Spleen (tissue), 11 donors: ENCODE measurements at regions not wholly inside any gene's neighbourhood (a gene's known extent, or its start where the extent isn't known, plus 50 kb on each side); places are given as distances from the start of the nearest gene placed in this dataset.

ENCODE experiments used
- DNase-seq: peaks from one replicate; pipeline ENCODE4 v3.0.0-alpha.2; 2020
- H3K27ac ChIP-seq, 8 donors: fragments of 200-600 bp; sonication (generic) in 7 of 8; 1 replicate in 4 of 8; 2 replicates in 4 of 8; pipeline versions ENCODE4 v1.5.0 to v1.8.0; 2016 to 2021; ENCODE audit warnings: inconsistent platforms in 4 of 8, mild to moderate bottlenecking in 4 of 8, moderate library complexity in 1 of 8
- H3K27me3 ChIP-seq, 7 donors: fragments of 200-600 bp; sonication (generic) in 6 of 7; replicated peaks in 1 of 7; 1 replicate in 4 of 7; 2 replicates in 3 of 7; pipeline versions ENCODE4 v1.5.0 to v1.8.0; 2016 to 2021; ENCODE audit warnings: inconsistent platforms in 3 of 7, mild to moderate bottlenecking in 1 of 7
- H3K36me3 ChIP-seq, 6 donors: fragments of 200-600 bp; sonication (generic) in 5 of 6; 1 replicate in 4 of 6; 2 replicates in 2 of 6; pipeline versions ENCODE4 v1.5.0 to v1.8.0; 2016 to 2021; ENCODE audit warnings: inconsistent platforms in 2 of 6
- H3K4me1 ChIP-seq, 6 donors: fragments of 200-600 bp; sonication (generic) in 5 of 6; 1 replicate in 3 of 6; 2 replicates in 3 of 6; pipeline versions ENCODE4 v1.5.0 to v1.8.0; 2016 to 2021; ENCODE audit warnings: inconsistent platforms in 3 of 6
- H3K4me3 ChIP-seq, 8 donors: fragments of 200-600 bp; sonication (generic) in 7 of 8; 1 replicate in 4 of 8; 2 replicates in 4 of 8; pipeline versions ENCODE4 v1.5.0 to v1.8.0; 2016 to 2021; ENCODE audit warnings: inconsistent platforms in 4 of 8, mild to moderate bottlenecking in 4 of 8, moderate library complexity in 2 of 8
- H3K9me3 ChIP-seq, 8 donors: fragments of 200-600 bp; sonication (generic) in 7 of 8; 1 replicate in 4 of 8; 2 replicates in 4 of 8; pipeline versions ENCODE4 v1.5.0 to v1.8.0; 2016 to 2021; ENCODE audit warnings: inconsistent platforms in 4 of 8
- CTCF ChIP-seq, 11 experiments: fragments of 200-600 bp in 7 of 11; fragments of 450-650 bp in 4 of 11; sonication (generic) in 4 of 11; IDR thresholded peaks in 8 of 11; conservative IDR thresholded peaks in 3 of 11; 1 replicate in 7 of 11; 2 replicates in 4 of 11; pipeline versions ENCODE4 v1.4.0 to v1.8.0; 2016 to 2021; ENCODE audit warnings: antibody characterized with exemption in 11 of 11, inconsistent platforms in 4 of 11, mild to moderate bottlenecking in 1 of 11
- POLR2A ChIP-seq, 3 donors: fragments of 450-650 bp; IDR thresholded peaks; one replicate each; pipeline ENCODE4 v1.5.1; 2017; ENCODE audit warnings: antibody characterized with exemption in 3 of 3, mild to moderate bottlenecking in 1 of 3
- POLR2AphosphoS5 ChIP-seq, 3 donors: sonication (generic); formaldehyde crosslinking; IDR thresholded peaks; one replicate each; pipeline ENCODE4 v1.5.1; 2017; ENCODE audit warnings: antibody characterized with exemption in 3 of 3
- WGBS, 5 donors: extraction: QIAGEN DNeasy Blood & Tissue Kit in 3 of 5; methylation state at CpG; one replicate each; pipeline versions ENCODE4 v1.1.5 to v1.1.7; 2013 to 2018; 5-methylcytosine and 5-hydroxymethylcytosine counted together
- intact Hi-C: fragments of 100-400 bp; cut with DNase I; formaldehyde crosslinking; loops from one replicate; pipeline ENCODE4 v1.15.0; 2023; ENCODE audit warnings: low total_unique reads
- donor health status: healthy with polysubstance abuse.
- donor health status: DM: no; HTN: no; CAD: no; lungs with moderate emphysema.
- donor health status: DM: no; HTN: no; CAD: no.
- donor health status: Bipolar disorder and iron deficiency.
- donor health status: healthy.
- donor health status: DM: no; HTN: no; CAD: no.
- donor health status: DM: yes; HTN: yes; CAD: no.

- H3K27me3 ChIP-seq: no peaks in the 10 kb centered on the region
- H3K9me3 ChIP-seq: no peaks in the 10 kb centered on the region
- DNase-seq: no peak
- no peaks in the 10 kb centered on the region for H3K4me1 ChIP-seq
- WGBS, 5 donors: 83 to 95% (median 89%) methylated on average over 2 of the region's 2 CpGs
- H3K27ac ChIP-seq: no peak overlapping the region
- TF ChIP-seq CTCF (IDR thresholded peaks at IDR 0.05 in 8 of 11, conservative IDR thresholded peaks at IDR 0.05 in 3 of 11) (no peak), POLR2AphosphoS5 (IDR thresholded peaks at IDR 0.05) (no peak), POLR2A (IDR thresholded peaks at IDR 0.05) (no peak)
- intact Hi-C loops: no loop called here
- no peaks in the 10 kb centered on the region for H3K36me3 ChIP-seq
- H3K4me3 ChIP-seq: no peak overlapping the region
These were observed 283.9 kb downstream of the UBE3D start for GRCh38 chr6:82781620-82782204.

- TF ChIP-seq CTCF (IDR thresholded peaks at IDR 0.05 in 8 of 11, conservative IDR thresholded peaks at IDR 0.05 in 3 of 11): no peak
- no peak for TF ChIP-seq POLR2A (IDR thresholded peaks at IDR 0.05)
- Histone ChIP-seq H3K27me3 (peaks cover 0 to 6% (median 0%) of the 10 kb centered on the region in 7 donors), H3K4me3 (no peak overlapping the region), H3K4me1 (no peaks in the 10 kb centered on the region), H3K9me3 (no peaks in the 10 kb centered on the region), H3K27ac (no peak overlapping the region), H3K36me3 (no peaks in the 10 kb centered on the region)
- intact Hi-C loops: no loop called here
- no peak for DNase-seq
- 59 to 72% (median 62%) methylated on average over 6 of the region's 6 CpGs for WGBS, 5 donors
These were observed 281.9 kb downstream of the UBE3D start for GRCh38 chr6:82783587-82784236.

- WGBS, 5 donors: 70 to 89% (median 85%) methylated on average over 2 of the region's 2 CpGs
- no peak for TF ChIP-seq POLR2A (IDR thresholded peaks at IDR 0.05)
- TF ChIP-seq POLR2AphosphoS5 (IDR thresholded peaks at IDR 0.05): no peak
- no peak for TF ChIP-seq CTCF (IDR thresholded peaks at IDR 0.05 in 8 of 11, conservative IDR thresholded peaks at IDR 0.05 in 3 of 11)
These were observed 280.4 kb downstream of the UBE3D start for GRCh38 chr6:82785206-82785605.

GRCh38 chr6:82786248-82786647, 279.4 kb downstream of the UBE3D start:
- DNase-seq: no peak
- Histone ChIP-seq H3K27ac (no peak overlapping the region), H3K36me3 (no peaks in the 10 kb centered on the region), H3K9me3 (peaks cover 0 to 19% (median 14%) of the 10 kb centered on the region in 8 donors), H3K27me3 (peaks cover 0 to 6% (median 0%) of the 10 kb centered on the region in 7 donors), H3K4me3 (no peak overlapping the region), H3K4me1 (no peaks in the 10 kb centered on the region)
- intact Hi-C loops: no loop called here
- WGBS, 5 donors: 85 to 94% (median 92%) methylated on average over 3 of the region's 3 CpGs
- no peak for TF ChIP-seq CTCF (IDR thresholded peaks at IDR 0.05 in 8 of 11, conservative IDR thresholded peaks at IDR 0.05 in 3 of 11)
- TF ChIP-seq POLR2AphosphoS5 (IDR thresholded peaks at IDR 0.05): no peak
- no peak for TF ChIP-seq POLR2A (IDR thresholded peaks at IDR 0.05)

More at GRCh38 chr6:82785206-82785605, 280.4 kb downstream of the UBE3D start:
- Histone ChIP-seq H3K27me3 (peaks cover 0 to 6% (median 0%) of the 10 kb centered on the region in 7 donors), H3K27ac (no peak overlapping the region), H3K4me1 (no peaks in the 10 kb centered on the region), H3K9me3 (peaks cover 0 to 11% (median 5%) of the 10 kb centered on the region in 8 donors), H3K36me3 (no peaks in the 10 kb centered on the region), H3K4me3 (no peak overlapping the region)
- no peak for DNase-seq
- intact Hi-C loops: no loop called here
